HG03432 (cell line): ENCODE measurements at regions not wholly inside any gene's neighbourhood (a gene's known extent, or its start where the extent isn't known, plus 50 kb on each side); places are given as distances from the start of the nearest gene placed in this dataset.
"Not testable (repeated sequence)": the region's sequence is repeated elsewhere in the genome, so short reads cannot be mapped to it uniquely, and the experiment has no call there.

Experiments used
- ATAC-seq: cut with Tn5 transposase; IDR thresholded peaks from one replicate; pipeline ENCODE4 v1.9.1; 2021; ENCODE audit warnings: mild to moderate bottlenecking, moderate library complexity; ENCODE audit not compliant: unreplicated experiment

- ATAC-seq, result peak; percentile 69
Measured at GRCh38 chr6:88499845-88500699, 333.9 kb upstream of the CNR1 start.

GRCh38 chr6:88499436-88499835 lies 333.3 kb upstream of the CNR1 start:
- ATAC-seq, result no peak

GRCh38 chr6:88497403-88497802 lies 331.3 kb upstream of the CNR1 start:
- not testable (repeated sequence) for ATAC-seq

DNA sequence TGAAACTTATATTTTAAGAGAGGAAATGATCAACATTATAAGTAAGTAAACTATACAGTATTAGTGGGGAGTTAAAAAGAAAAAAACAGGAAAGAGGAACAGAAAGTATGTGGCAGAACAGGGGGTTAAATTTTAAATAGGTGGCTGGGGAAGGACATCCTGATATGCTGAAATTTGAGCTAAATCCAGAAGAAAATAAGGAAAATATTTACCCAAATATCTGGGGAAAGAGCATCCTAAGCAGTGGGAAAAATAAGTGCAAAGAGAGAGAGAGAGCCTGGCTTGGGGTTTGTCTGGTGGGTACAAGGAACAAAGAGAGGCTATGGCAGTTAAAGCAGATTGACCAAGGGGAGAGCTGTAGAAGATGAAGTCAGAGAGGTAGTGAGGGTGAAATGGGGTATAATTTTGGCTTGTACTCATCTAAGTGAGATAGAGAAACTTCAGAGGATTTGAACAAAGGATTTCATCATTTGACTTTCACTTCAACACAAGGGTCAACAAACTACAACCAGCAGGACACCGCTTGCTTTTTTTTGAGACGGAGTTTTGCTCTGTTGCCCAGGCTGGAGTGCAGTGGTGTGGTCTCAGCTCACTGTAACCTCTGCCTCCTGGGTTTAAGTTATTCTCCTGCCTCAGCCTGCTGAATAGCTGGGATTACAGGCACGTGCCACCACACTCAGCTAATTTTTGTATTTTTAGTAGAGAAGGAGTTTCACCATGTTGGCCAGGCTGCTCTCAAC lies 328.4 kb upstream of the CNR1 start:
- peak; percentile 77 for ATAC-seq

DNA sequence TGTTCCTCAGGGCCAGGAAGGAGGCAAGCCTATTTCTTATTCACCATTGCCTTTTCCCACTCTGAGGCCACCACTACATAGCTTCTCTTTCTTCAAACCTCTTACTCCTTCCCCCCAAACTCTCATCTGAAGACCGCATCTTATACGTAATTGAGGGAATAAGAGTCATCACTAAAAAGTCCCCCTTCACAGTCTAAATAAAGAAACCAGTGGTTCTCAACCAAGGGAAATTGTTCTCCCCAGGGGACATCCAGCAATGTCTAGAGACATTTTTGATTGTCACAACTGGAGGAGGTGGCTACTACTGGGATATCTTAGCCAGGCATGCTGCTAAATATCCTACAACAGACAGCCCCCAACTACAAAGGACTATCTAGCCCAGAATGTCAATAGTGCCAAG lies 327.6 kb upstream of the CNR1 start:
- ATAC-seq, result peak; percentile 54

DNA sequence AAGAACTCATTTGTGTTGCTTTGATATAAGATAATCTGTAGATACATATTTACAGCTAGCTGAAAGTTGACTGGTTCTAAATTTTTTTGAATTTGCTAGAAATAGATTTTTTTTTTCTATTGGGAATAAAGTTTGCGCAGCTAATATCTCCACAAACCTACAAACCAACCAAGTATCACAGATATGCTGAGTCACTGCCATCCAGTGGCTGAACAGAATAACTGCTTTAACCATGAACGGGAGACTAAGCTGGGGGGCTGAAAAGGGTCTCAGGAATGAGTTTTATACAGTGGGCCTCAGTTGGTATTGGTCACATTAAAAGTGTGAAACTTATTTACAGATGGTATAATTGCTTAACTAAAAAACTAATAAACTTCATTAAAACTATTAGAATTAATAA lies 326.7 kb upstream of the CNR1 start:
- no peak for ATAC-seq

DNA sequence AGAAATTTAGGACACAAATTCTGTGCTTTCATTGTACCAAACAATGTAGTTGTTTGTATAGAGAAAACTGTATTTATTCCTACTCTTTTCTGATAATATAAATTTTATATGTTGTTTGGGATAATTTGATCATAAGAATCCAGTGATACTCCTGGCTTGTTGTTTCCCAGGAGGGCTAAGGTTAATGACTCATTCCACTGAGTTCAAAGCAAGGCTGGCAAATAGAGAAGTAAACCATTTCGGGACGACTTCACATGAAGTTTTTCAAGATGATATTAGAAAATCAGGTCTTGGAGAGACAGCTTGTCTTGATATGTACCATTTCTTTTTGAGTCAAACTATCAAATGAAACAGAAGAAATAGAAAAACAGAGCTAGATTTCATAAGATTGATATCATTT lies 326.1 kb upstream of the CNR1 start:
- ATAC-seq, result no peak

GRCh38 chr6:88491266-88491880 lies 325.2 kb upstream of the CNR1 start:
- ATAC-seq, result no peak

- ATAC-seq, result no peak
Measured at GRCh38 chr6:88490908-88491264, 324.7 kb upstream of the CNR1 start.

DNA sequence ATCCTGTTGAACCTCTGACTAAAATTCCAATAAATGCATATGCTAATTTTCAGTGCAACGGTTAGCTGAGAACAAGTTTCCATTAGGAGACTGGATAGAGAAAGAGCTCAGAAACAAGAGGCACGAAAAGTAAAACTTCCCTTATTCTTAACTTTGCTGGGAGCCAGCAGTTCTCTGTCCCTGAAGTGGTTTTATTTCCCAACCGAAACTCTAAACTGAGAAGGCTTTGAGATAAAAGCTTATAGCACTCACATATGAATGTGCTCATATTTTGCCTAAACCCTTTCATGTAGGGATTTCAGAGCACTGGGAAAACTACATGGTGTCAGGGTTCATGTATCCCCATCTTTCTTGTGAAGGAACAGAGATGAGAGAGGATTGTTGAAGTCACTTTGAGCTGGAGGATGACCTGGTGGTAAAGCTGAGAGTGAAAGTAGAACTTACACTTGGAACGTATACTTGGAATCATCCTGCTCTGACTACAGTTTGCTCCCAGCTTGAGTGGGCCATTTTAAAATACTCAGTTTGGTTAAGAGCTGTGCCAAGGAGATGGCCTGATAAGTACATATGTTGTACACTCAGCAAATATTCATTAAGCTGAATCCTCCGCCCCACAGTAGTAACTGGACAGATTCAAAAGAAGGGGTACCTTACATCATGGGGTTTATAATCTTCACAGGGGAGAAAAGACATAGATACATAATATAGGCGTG lies 324.2 kb upstream of the CNR1 start:
- no peak for ATAC-seq

GRCh38 chr6:88483424-88483823 lies 317.3 kb upstream of the CNR1 start:
- ATAC-seq, result no peak

GRCh38 chr6:88482465-88482864 lies 316.3 kb upstream of the CNR1 start:
- ATAC-seq, result no peak

DNA sequence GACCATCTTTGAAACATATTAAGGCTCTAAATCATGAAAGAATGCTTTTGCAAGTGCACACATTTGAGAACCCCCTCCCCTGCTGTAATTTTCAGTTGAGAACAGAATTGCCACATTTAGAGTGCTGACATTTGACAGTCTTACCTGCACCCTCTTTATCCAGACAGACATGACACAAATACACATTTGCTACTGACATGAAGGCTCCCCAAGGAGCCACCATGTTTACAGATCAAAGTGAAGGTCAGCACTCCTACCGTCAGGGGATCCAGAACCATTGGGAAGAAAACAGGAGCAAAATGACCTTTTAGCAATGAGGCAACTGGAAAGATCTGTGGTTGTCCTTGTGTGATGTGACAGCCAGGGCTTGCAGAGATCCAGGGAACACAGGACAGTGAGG lies 315.4 kb upstream of the CNR1 start:
- no peak for ATAC-seq

DNA sequence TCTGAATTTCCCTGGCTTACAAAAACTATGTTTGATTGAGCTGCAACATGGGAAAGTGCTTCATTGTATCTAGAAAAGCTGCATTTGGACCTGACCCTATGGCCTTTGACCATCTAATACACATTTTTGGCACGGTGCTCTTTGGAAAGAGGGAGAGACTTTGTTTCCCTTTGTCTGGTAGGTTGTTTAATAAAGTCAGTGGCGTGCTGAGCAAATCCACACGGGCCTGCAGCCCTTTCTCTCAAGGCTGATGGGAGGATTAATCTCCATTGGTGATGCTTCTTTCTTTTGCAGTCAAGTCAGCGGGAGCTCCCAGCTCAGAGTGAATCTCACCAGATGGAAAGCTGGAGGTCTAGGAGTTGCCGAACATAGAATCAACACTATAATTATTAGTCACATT lies 314.7 kb upstream of the CNR1 start:
- no peak for ATAC-seq

DNA sequence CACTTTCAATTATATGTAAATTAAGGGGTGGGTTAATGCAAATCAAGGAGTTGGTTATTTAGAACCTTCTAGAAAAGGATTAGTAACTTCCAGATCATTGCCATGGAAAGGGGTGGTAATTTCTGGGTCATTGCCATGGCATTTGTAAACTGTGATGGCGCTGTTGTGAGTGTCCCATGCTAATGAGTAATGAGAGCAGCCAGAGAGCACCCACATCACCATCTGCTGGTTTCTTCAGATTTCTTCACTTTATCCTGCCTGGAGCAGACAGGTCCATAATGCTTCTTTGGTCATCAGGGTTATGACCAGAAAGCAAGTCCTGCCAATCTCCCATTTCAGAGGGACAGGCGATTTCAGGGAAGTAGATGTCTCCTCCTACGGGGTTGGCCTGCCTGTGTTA lies 311.3 kb upstream of the CNR1 start:
- no peak for ATAC-seq

DNA sequence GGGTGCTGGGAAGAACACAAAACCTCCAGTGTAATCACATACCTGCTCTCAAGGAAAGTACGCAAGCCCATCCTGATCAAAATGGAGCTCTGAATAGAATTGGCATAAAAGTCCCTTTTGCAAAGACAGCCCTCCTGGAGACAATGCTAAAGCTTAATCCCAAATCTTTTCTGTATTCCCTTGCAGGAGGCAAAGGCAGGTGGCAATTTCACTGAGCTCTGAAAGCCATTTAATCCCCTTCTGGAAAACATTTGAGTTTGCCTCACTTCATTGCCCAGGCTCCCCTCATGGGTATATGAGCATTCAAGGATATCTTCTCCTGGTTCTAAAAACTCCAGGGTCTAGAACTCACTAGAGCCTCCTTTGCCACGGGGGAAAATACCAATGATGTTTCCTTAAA lies 310.2 kb upstream of the CNR1 start:
- no peak for ATAC-seq

DNA sequence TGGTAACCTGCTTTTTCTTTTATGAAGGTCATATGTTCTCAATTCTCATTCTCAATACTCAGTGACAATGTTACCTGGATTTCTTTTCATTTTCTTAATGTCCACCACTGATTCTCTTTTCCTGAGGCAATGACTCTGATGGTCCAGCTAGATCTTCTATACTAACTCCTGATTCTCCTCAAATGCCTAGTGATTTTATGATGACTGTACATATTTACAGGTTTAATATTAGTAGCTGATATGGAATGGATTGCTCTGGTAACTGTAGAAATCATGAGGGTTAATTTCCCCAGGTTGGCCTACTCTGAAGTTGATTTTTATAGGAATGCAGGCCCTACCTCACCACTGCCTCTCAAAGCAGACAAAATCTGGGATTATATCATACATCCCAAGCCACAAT lies 308.6 kb upstream of the CNR1 start:
- no peak for ATAC-seq

DNA sequence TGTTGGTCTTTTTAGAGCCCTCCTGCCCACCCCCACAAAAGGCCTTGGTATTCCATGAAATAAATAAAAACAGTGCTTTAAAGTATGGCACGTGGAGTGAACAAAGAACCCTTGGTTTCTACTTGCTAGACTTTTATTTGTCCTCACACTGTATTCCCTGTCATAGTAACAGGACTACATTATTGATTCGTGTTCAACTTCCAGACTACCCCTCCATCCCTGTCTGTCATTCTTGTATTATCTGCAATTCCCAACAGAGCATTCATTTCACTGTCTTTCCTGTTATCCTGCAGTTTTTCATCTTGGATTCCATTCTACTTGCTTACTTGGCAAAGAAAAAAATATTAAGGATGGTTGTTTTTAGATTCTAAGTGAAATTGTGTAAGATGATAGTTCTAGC lies 307.4 kb upstream of the CNR1 start:
- no peak for ATAC-seq

- ATAC-seq, result no peak
Measured at GRCh38 chr6:88472851-88473525, 306.8 kb upstream of the CNR1 start.

- no peak for ATAC-seq
Measured at GRCh38 chr6:88459643-88460042, 293.5 kb upstream of the CNR1 start.

- no peak for ATAC-seq
Measured at GRCh38 chr6:88459189-88459588, 293.0 kb upstream of the CNR1 start.
